H1 (cell line): ENCODE measurements at regions not wholly inside any gene's neighbourhood (a gene's known extent, or its start where the extent isn't known, plus 50 kb on each side); places are given as distances from the start of the nearest gene placed in this dataset.

Experiments used
- BRCA1 ChIP-seq: IDR thresholded peaks from 2 replicates; pipeline ENCODE4 v1.6.1; 2012; ENCODE audit warnings: low read depth, low read length, improper control_type of control experiment
- EGR1 ChIP-seq: IDR thresholded peaks from 2 replicates; pipeline ENCODE4 v1.6.1; 2011; ENCODE audit warnings: low read depth, low read length, borderline replicate concordance
- EP300 ChIP-seq, 2 experiments: IDR thresholded peaks; 1 replicate in 1 of 2; 2 replicates in 1 of 2; pipeline ENCODE4 v1.6.1; 2011 to 2012; ENCODE audit warnings: low read depth in 2 of 2, low read length in 2 of 2, mild to moderate bottlenecking in 2 of 2, borderline replicate concordance in 1 of 2, inconsistent platforms in 1 of 2, moderate library complexity in 1 of 2
- EZH2 ChIP-seq: fragments of 200-600 bp; sonication (generic); IDR thresholded peaks from 2 replicates; pipeline ENCODE4 v1.7.1; 2012; ENCODE audit warnings: low read depth, mild to moderate bottlenecking, moderate library complexity, low read length, inconsistent platforms; ENCODE audit not compliant: severe bottlenecking
- GABPA ChIP-seq: IDR thresholded peaks from 2 replicates; pipeline ENCODE4 v1.6.1; 2011; ENCODE audit warnings: mild to moderate bottlenecking, low read length, moderate library complexity, borderline replicate concordance; ENCODE audit not compliant: insufficient read depth
- GTF2F1 ChIP-seq: IDR thresholded peaks from 2 replicates; pipeline ENCODE4 v1.6.1; 2012; ENCODE audit warnings: low read depth, low read length, improper control_type of control experiment, borderline replicate concordance
- KDM1A ChIP-seq: fragments of 200-600, 300-600 bp; sonication (generic); IDR thresholded peaks from 2 replicates; pipeline ENCODE4 v1.7.1; 2016; ENCODE audit warnings: mild to moderate bottlenecking, low read length, borderline replicate concordance
- NRF1 ChIP-seq: IDR thresholded peaks from 2 replicates; pipeline ENCODE4 v1.6.1; 2011; ENCODE audit warnings: mild to moderate bottlenecking, low read depth, low read length, improper control_type of control experiment
- POLR2A ChIP-seq, 2 experiments: IDR thresholded peaks; 1 replicate in 1 of 2; 2 replicates in 1 of 2; pipeline ENCODE4 v1.6.1; 2011; ENCODE audit warnings: low read depth in 2 of 2, low read length in 2 of 2, mild to moderate bottlenecking in 2 of 2; ENCODE audit errors: control extremely low read depth in 1 of 2
- TAF1 ChIP-seq: IDR thresholded peaks from 2 replicates; pipeline ENCODE4 v1.6.1; 2011; ENCODE audit warnings: mild to moderate bottlenecking, low read depth, low read length
- TF ChIP-seq, protein P1 (sequence below), 3 experiments: IDR thresholded peaks; 1 replicate in 2 of 3; 2 replicates in 1 of 3; pipeline versions ENCODE4 v1.5.1 to v1.6.1; 2011; ENCODE audit warnings: low read length in 3 of 3, mild to moderate bottlenecking in 3 of 3, inconsistent platforms in 2 of 3, low read depth in 1 of 3, moderate library complexity in 1 of 3; ENCODE audit not compliant: insufficient read depth in 1 of 3; ENCODE audit errors: control extremely low read depth in 1 of 3
- TF ChIP-seq, protein P2 (sequence below): IDR thresholded peaks from 2 replicates; pipeline ENCODE4 v1.6.1; 2012; ENCODE audit warnings: inconsistent platforms
- TF ChIP-seq, protein P3 (sequence below): IDR thresholded peaks from 2 replicates; pipeline ENCODE4 v1.6.1; 2011; ENCODE audit warnings: low read depth, mild to moderate bottlenecking, low read length; ENCODE audit not compliant: insufficient read depth

DNA sequence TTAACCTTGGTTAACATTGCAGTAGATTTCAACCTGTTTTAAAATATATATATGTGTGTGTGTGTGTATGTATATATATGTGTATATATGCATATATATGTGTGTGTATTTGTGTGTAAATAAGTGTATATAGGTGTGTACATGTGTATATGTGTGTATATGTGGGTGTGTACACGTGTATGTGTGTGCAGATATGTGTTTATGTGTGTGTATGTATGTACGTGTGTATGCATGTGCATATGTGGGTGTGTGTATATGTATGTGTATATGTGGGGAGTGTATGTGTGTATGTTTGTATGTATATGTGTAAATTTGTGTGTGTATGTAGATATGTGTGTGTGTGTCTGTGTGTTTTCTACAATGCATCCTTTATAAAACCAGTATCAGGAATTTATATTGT, 205.5 kb upstream of the FOXF1 start:
- no peak for TF ChIP-seq EGR1
- TF ChIP-seq POLR2A (IDR thresholded peaks at IDR 0.05; ENCODE audit: control extremely low read depth in 1 of 2, low read depth in 2 of 2, low read length in 2 of 2) = no peak
- TF ChIP-seq TAF1 = no peak
- TF ChIP-seq GTF2F1 = no peak
- TF ChIP-seq, protein P1, sequence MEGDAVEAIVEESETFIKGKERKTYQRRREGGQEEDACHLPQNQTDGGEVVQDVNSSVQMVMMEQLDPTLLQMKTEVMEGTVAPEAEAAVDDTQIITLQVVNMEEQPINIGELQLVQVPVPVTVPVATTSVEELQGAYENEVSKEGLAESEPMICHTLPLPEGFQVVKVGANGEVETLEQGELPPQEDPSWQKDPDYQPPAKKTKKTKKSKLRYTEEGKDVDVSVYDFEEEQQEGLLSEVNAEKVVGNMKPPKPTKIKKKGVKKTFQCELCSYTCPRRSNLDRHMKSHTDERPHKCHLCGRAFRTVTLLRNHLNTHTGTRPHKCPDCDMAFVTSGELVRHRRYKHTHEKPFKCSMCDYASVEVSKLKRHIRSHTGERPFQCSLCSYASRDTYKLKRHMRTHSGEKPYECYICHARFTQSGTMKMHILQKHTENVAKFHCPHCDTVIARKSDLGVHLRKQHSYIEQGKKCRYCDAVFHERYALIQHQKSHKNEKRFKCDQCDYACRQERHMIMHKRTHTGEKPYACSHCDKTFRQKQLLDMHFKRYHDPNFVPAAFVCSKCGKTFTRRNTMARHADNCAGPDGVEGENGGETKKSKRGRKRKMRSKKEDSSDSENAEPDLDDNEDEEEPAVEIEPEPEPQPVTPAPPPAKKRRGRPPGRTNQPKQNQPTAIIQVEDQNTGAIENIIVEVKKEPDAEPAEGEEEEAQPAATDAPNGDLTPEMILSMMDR (IDR thresholded peaks at IDR 0.05; ENCODE audit: control extremely low read depth in 1 of 3, insufficient read depth in 1 of 3, low read depth in 1 of 3, low read length in 3 of 3) = no peak
- TF ChIP-seq EP300 (IDR thresholded peaks at IDR 0.05; ENCODE audit: borderline replicate concordance in 1 of 2, low read depth in 2 of 2, low read length in 2 of 2) = no peak
- TF ChIP-seq KDM1A = no peak
- no peak for TF ChIP-seq BRCA1
- TF ChIP-seq, protein P2, sequence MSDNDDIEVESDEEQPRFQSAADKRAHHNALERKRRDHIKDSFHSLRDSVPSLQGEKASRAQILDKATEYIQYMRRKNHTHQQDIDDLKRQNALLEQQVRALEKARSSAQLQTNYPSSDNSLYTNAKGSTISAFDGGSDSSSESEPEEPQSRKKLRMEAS = no peak
- TF ChIP-seq, protein P3, sequence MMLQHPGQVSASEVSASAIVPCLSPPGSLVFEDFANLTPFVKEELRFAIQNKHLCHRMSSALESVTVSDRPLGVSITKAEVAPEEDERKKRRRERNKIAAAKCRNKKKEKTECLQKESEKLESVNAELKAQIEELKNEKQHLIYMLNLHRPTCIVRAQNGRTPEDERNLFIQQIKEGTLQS = no peak
- no peak for TF ChIP-seq NRF1
- TF ChIP-seq EZH2 = no peak
- TF ChIP-seq GABPA = no peak
